ENCODE measurements at regions not wholly inside any gene's neighbourhood (a gene's known extent, or its start where the extent isn't known, plus 50 kb on each side); places are given as distances from the start of the nearest gene placed in this dataset.

- no peak for DNase-seq
These were observed 156.6 kb upstream of the ID2 start for GRCh38 chr2:8525236-8525581.

- DNase-seq, result peak; percentile 84 to 93
These were observed 156.1 kb upstream of the ID2 start for GRCh38 chr2:8525582-8526402.

DNA sequence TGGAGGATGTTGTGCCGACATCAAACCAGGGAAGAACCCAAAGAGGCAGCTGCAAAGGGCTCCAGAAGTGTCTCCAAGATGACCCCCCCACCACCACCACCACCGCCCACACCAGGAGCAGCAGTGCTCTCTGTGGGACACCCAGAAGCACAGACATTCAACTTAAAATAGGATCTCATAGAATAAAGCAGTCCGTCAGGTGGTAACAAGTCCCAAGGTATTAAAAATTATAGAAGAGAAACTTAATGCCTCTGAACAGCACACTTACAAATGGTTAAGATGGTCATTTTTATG is 155.5 kb upstream of the ID2 start:
- DNase-seq, result no peak

- no peak for DNase-seq
These were observed 154.8 kb upstream of the ID2 start for GRCh38 chr2:8527031-8527430.

DNA sequence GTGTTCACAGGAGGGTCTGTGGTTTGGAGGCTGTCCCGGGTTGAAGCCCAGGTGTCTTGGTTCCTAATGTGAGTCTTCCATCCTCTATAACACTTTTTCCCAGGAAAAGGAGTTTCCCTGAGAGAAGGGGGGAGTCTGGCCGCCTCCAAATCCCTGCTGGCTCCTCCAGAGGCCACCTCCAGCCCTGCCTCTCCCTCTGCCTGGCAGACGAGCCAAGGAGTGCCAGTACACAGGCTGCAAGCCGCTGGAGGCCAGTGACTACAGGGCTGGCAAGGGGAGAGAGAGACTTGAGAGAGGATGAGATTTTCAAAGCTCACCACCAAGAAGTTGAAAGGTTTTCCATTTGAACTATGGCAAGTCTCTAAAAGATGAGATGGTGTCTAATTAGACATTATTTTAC is 154.2 kb upstream of the ID2 start:
- no peak for DNase-seq

DNA sequence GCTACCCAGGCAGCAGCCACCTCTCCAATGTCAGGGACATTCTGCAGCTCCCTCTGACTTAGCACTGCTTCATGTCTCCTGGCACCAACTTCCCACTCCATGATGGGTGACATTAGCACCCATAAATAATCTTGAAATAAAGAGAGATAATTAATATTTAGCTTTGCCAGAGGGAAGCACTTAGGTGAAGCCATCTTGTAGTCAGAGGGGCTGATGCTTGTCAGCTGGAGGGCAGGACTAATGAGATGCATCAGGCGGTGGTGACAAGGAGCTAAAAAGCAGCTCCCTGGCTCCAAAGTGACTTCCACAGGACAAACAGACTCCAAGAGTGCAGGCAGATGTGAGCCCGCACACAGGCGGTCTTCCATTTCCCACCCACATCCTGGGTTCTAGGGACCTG is 153.0 kb upstream of the ID2 start:
- DNase-seq, result no peak

DNA sequence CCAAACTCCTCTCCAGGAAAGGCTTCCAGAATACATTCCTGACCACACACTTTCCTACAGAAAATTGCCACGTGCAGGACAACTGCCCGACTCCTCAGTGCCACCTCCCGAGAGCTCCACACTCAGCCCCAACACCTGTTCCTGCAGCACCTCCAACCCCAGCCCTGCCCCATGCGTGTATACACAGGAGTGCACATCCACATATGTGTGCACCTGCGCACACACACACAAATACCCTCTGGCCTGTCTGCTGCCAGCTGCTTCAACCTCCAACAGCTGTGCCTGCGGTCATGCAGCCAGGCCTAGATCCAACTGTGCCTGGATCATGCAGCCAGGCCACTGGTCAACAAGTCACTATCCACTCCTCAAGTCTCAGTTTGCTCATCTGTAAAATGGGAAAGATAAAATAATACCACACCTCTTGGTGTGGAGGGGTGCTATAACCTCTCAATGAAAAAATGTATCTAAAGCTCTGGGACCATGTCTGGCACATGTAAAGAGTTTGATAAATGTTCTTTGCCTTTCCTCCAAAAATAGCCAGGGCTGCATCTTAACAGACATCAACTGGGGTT is 152.1 kb upstream of the ID2 start:
- DNase-seq, result no peak

DNA sequence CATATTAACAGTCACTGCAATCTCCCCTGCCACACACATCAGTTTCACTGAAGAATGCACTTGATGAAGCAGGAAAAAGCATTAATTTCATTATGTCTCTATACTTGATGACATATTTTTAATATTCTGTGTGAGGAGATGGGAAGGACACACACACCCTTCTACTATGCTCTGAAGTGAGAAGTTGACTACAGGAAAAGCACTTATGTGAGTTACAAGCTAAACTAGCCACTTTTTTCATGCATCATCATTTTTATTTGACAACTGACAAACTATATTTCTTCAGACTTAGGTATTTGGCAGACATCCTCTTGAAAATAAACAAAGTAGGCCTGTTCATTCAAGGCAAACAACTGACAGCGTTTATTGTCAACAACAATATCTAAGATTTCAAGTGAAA is 150.4 kb upstream of the ID2 start:
- DNase-seq, result no peak

GRCh38 chr2:8532438-8532837 is 149.4 kb upstream of the ID2 start:
- no peak for DNase-seq

DNA sequence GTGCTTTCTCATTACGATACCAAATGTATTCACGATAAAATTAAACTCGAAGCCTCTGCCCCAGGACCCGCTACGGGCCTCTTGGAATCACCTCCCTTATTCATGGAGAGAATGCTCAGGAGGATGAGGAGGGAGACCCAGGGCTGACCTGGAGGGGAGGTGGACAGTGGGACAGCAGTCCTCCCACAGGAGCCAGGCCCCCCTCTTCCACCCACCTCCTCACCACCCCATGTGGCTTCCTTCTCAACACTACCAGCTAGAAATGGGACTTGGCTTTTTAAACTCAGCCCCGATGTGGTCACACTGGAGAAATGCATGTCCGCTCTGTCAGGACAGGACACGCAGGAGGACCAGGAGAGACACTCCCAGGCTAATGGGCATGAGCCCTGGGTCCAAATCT is 147.9 kb upstream of the ID2 start:
- DNase-seq, result no peak

DNA sequence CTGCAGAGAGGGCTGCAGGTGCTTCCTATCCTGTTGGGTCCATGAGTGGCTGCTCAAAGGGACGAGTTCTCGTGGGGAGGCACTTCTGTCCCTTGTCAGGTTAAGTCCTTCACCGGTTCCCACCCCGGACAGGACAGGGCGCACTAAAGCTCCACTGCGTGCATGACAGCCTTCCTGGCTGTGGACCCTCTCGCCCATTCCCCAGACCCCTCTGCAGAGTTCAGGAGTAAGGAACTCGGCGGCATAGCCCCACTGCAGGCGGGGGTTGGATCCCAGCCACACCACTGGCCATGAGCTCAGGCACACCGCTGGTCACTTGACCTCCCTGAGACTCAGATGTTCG is 147.5 kb upstream of the ID2 start:
- no peak for DNase-seq

- DNase-seq, result peak; percentile 90 to 96
These were observed 147.0 kb upstream of the ID2 start for GRCh38 chr2:8534729-8535468.

- no peak for DNase-seq
These were observed 146.4 kb upstream of the ID2 start for GRCh38 chr2:8535469-8535795.

GRCh38 chr2:8535821-8536685 is 145.8 kb upstream of the ID2 start:
- DNase-seq, result no peak

GRCh38 chr2:8536686-8537561 is 144.9 kb upstream of the ID2 start:
- no peak for DNase-seq

GRCh38 chr2:8537562-8538155 is 144.2 kb upstream of the ID2 start:
- no peak for DNase-seq

- no peak for DNase-seq
These were observed 143.3 kb upstream of the ID2 start for GRCh38 chr2:8538531-8538930.

DNA sequence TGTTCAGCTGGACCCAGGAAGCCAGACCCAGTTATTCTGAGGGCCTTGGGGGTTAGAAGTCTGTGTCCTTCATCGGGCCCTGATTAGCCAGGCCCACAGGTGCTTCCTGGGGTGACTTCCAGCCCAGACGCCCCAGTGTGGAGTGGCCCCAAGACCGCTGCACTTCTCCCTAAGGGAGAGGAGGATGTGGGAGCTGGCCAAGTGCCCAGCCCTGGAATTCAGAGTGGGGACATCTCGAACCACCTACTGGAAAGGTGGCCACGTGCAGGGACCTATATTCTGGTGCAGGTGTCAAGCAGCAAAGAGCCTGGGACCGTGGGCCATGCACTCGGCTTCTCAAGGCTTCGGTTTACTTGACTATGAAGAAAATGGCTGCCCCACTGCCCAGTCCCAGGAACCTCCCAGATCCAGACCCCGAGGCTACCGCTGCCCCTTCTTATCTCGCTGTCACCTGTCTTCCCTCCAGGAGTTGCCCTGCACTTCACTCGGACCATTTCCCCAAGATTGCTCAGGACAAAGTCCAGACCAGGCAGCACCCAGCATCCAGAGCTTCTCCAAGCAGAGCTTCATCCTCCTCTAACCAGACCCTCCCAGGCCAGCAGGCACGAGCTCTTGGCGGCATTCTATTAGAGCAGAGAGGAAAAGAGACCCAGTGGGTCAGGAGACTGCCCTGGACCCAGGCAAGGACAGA is 142.8 kb upstream of the ID2 start:
- DNase-seq, result no peak

DNA sequence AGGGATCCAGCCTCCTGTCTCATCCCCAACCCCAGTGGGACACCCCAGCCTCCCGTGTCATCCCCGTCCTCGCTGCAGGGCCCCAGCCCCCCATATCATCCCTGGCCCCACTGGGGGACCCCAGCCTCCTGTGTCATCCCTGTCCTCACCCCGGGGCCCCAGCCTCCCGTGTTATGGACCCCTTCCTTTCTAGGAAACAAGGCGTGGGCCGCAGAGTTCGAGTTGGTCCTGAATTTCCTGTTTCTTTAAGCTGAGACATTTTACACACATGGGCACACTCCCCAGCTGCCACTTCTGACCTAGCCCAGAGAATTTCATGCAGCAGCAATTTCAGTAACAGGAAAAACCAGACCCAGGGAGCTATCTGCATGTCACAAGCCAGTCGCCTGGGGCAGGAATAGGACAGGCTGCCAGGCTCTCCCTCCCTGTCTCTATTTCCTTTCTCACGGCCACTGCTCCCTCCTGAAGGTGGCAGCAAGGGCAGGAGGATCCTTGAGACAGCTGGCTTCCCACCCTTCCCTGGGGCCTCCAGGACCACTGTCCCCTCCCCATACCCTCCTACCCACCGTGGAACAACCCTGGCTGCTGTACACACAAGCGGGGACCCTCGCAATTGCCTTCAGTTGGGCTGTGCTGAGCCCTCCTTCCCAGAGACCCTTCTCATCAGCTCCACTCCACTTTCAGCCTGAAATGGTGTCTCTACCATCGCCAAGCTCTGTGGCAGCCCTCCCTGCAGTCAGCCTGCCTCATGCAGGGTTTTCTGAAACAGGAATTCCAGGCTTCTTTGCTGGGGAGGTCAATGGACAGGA is 141.9 kb upstream of the ID2 start:
- peak; percentile 75 to 77 for DNase-seq

- DNase-seq, result no peak
These were observed 141.3 kb upstream of the ID2 start for GRCh38 chr2:8540552-8541055.

GRCh38 chr2:8541223-8541622 is 140.6 kb upstream of the ID2 start:
- DNase-seq, result no peak
